Panc1 (cell line): ENCODE measurements at regions not wholly inside any gene's neighbourhood (a gene's known extent, or its start where the extent isn't known, plus 50 kb on each side); places are given as distances from the start of the nearest gene placed in this dataset.

Experiments used
- CTCF ChIP-seq: fragments of 450-650 bp; IDR thresholded peaks from 2 replicates; pipeline ENCODE4 v1.5.1; 2017; ENCODE audit warnings: mild to moderate bottlenecking
- POLR2AphosphoS5 ChIP-seq: IDR thresholded peaks from 2 replicates; pipeline ENCODE4 v1.6.1; 2012; ENCODE audit warnings: mild to moderate bottlenecking, low read depth, low read length, moderate library complexity
- REST ChIP-seq, 2 experiments: IDR thresholded peaks; 2 replicates each; pipeline ENCODE4 v1.6.1; 2011 to 2012; ENCODE audit warnings: low read depth in 2 of 2, control low read depth in 1 of 2, low read length in 1 of 2, mild to moderate bottlenecking in 1 of 2, moderate library complexity in 1 of 2; ENCODE audit not compliant: insufficient read depth in 1 of 2
- SIN3A ChIP-seq: IDR thresholded peaks from 2 replicates; pipeline ENCODE4 v1.6.1; 2012; ENCODE audit warnings: low read depth, mild to moderate bottlenecking, low read length, moderate library complexity, borderline replicate concordance; ENCODE audit not compliant: insufficient read depth
- TCF7L2 ChIP-seq: IDR thresholded peaks from 2 replicates; pipeline ENCODE4 v1.6.1; 2011; ENCODE audit warnings: mild to moderate bottlenecking, low read depth, low read length, inconsistent platforms

GRCh38 chr19:28009696-28010095 lies 1203.3 kb downstream of the UQCRFS1 start:
- TF ChIP-seq POLR2AphosphoS5, result no peak
- no peak for TF ChIP-seq CTCF
- no peak for TF ChIP-seq REST (IDR thresholded peaks at IDR 0.05; ENCODE audit: insufficient read depth in 1 of 2, low read depth in 2 of 2, low read length in 1 of 2)
- TF ChIP-seq TCF7L2, result no peak
- TF ChIP-seq SIN3A, result no peak
